ENCODE measurements at regions not wholly inside any gene's neighbourhood (a gene's known extent, or its start where the extent isn't known, plus 50 kb on each side); places are given as distances from the start of the nearest gene placed in this dataset.

DNA sequence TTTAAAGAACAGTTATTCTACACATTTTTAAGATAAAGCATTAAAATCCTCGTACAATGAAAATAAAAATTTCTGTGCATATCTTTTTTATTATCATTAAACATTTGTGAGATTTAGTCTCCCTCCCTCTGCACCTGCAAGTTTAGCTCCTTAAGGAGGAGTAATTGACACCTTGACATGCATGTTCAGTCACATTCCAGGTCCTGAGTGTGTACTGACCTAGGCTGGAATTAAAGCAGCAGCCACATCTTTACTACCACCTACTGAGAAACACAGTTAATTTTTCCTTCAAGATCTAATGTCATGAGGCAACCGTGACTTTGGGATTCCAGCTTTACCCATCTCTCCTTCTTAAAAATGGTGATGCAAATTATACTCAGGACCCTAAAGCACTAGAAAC is 123.1 kb upstream of the FREM2 start:
- Histone ChIP-seq H3K4me1 (no peaks in the 10 kb centered on the region), H3K27ac (no peak overlapping the region), H3K9me3 (no peaks in the 10 kb centered on the region), H3K36me3 (no peaks in the 10 kb centered on the region), H3K4me3 (no peak overlapping the region), H3K27me3 (no peaks in the 10 kb centered on the region)
- in situ Hi-C loops (cut with MboI; ENCODE audit: low sequenced_read_pairs in 4 of 4) (no loop called here), intact Hi-C loops (cut with DNase I; ENCODE audit: low total_unique reads) (no loop called here)
- no peak for TF ChIP-seq POLR2A (IDR thresholded peaks at IDR 0.05)
- TF ChIP-seq, protein P1, sequence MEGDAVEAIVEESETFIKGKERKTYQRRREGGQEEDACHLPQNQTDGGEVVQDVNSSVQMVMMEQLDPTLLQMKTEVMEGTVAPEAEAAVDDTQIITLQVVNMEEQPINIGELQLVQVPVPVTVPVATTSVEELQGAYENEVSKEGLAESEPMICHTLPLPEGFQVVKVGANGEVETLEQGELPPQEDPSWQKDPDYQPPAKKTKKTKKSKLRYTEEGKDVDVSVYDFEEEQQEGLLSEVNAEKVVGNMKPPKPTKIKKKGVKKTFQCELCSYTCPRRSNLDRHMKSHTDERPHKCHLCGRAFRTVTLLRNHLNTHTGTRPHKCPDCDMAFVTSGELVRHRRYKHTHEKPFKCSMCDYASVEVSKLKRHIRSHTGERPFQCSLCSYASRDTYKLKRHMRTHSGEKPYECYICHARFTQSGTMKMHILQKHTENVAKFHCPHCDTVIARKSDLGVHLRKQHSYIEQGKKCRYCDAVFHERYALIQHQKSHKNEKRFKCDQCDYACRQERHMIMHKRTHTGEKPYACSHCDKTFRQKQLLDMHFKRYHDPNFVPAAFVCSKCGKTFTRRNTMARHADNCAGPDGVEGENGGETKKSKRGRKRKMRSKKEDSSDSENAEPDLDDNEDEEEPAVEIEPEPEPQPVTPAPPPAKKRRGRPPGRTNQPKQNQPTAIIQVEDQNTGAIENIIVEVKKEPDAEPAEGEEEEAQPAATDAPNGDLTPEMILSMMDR (IDR thresholded peaks at IDR 0.05 in 4 of 5, conservative IDR thresholded peaks at IDR 0.05 in 1 of 5) = no peak
- ATAC-seq (no peak), DNase-seq (no peak)

DNA sequence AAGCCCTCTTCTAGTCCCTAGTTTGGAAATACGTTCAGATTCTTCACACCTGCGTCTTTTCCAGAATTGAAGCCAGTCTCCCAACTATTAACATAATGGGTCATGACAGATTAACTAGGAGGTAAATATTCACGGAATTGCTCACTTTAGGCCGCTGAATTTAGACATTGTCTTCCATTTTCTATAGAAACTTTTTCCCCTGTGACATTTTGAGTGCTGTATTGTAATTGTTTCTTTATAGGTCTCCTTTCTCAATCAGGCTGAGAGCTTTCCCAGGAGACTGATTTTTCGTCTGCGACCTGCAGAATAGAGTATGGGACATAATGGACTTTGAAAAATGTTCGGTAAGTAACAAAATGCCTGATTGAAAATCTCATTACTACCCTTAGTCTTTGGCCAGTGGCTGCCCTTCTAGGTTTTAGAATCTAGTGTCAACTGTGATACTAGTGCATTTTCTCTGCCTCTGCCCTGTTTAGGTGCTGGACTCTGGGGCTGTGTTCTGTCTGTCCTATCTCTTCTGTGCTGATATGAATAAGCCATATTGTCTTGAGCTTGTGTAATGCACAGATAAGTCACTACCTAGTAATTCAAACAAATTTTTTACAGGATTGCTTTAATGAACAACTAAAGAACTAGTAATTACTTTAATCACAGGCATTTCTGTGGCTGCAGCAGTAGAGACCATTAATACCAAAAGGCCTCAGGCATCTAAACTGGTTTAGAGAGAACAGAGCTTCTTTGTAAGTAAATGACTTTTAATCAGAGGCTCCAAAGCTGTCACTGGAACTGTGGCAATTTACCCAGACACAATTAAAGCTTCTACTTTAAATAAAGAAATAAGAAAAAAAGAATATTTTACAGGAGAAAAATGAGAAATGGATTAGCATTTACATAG is 122.4 kb upstream of the FREM2 start:
- no peaks in the 10 kb centered on the region for H3K36me3 ChIP-seq
- DNase-seq (no peak), ATAC-seq (no peak)
- TF ChIP-seq, protein P1 (IDR thresholded peaks at IDR 0.05 in 4 of 5, conservative IDR thresholded peaks at IDR 0.05 in 1 of 5) = no peak
- no peak for TF ChIP-seq POLR2A (IDR thresholded peaks at IDR 0.05)
- H3K27ac ChIP-seq = no peak overlapping the region
- no peaks in the 10 kb centered on the region for H3K27me3 ChIP-seq
- H3K4me3 ChIP-seq = no peak overlapping the region
- no peaks in the 10 kb centered on the region for H3K4me1 ChIP-seq
- no peaks in the 10 kb centered on the region for H3K9me3 ChIP-seq
- intact Hi-C loops (cut with DNase I; ENCODE audit: low total_unique reads) (no loop called here), in situ Hi-C loops (cut with MboI; ENCODE audit: low sequenced_read_pairs in 4 of 4) (no loop called here)

DNA sequence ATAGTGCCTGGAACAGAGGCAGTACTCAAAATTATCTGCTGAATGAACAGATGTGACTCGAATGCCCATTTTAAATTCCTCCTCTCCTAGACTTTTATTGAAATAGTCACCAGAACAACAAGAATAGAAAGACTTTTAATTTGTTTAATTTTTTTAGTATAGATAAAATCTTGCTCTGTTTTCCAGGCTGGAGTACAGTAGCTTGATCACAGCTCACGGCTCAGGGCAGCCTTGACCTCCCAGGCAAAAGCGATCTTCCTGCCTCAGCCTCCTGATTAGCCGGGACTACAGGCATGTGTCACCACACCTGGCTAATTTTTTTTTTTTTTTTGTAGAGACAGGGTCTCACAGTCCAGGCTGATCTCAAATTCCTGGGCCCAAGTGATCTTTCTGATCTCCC is 120.9 kb upstream of the FREM2 start:
- Histone ChIP-seq H3K4me1 (no peaks in the 10 kb centered on the region), H3K27ac (no peak overlapping the region), H3K9me3 (no peaks in the 10 kb centered on the region), H3K36me3 (no peaks in the 10 kb centered on the region), H3K4me3 (no peak overlapping the region), H3K27me3 (no peaks in the 10 kb centered on the region)
- in situ Hi-C loops (cut with MboI; ENCODE audit: low sequenced_read_pairs in 4 of 4) (no loop called here), intact Hi-C loops (cut with DNase I; ENCODE audit: low total_unique reads) (no loop called here)
- DNase-seq (no peak), ATAC-seq (no peak)
- TF ChIP-seq, protein P1 (IDR thresholded peaks at IDR 0.05 in 4 of 5, conservative IDR thresholded peaks at IDR 0.05 in 1 of 5) = no peak
- no peak for TF ChIP-seq POLR2A (IDR thresholded peaks at IDR 0.05)

DNA sequence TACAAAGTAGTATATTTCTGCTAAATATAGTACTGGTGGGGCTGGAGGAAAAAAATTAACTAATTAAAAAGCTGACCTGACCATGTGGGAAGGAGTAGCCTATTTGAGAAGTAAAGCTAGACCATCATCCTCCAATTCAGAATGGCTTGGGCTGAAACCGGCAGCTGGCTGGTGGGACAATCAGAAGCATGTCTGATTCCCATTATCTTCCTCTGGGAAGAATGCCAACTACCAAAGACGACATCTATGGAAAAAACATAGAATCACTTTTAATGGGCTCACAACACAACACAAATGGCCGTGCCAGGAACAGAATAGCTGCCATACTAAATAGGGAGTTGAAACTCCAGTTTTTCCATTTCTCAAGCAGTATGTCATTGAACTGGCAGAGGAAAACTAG is 120.4 kb upstream of the FREM2 start:
- Histone ChIP-seq H3K9me3 (no peaks in the 10 kb centered on the region), H3K4me1 (no peaks in the 10 kb centered on the region), H3K36me3 (no peaks in the 10 kb centered on the region), H3K27ac (no peak overlapping the region), H3K4me3 (no peak overlapping the region), H3K27me3 (no peaks in the 10 kb centered on the region)
- intact Hi-C loops (cut with DNase I; ENCODE audit: low total_unique reads) (no loop called here), in situ Hi-C loops (cut with MboI; ENCODE audit: low sequenced_read_pairs in 4 of 4) (no loop called here)
- TF ChIP-seq, protein P1 (IDR thresholded peaks at IDR 0.05 in 4 of 5, conservative IDR thresholded peaks at IDR 0.05 in 1 of 5) = no peak
- TF ChIP-seq POLR2A (IDR thresholded peaks at IDR 0.05) = no peak
- no peak for DNase-seq
- no peak for ATAC-seq
